ENCODE measurements at regions not wholly inside any gene's neighbourhood (a gene's known extent, or its start where the extent isn't known, plus 50 kb on each side); places are given as distances from the start of the nearest gene placed in this dataset.

- no peaks in the 10 kb centered on the region for H3K9me3 Mint-ChIP-seq
- DNase-seq, result no peak
- H3K4me3 Mint-ChIP-seq, result no peak overlapping the region
- H3K27me3 Mint-ChIP-seq (ENCODE audit: low read depth, poor library complexity), result peaks cover 21% of the 10 kb centered on the region
- no peak overlapping the region for H3K27ac Mint-ChIP-seq
- H3K36me3 Mint-ChIP-seq (ENCODE audit: low read depth), result no peaks in the 10 kb centered on the region
- peaks cover 5% of the 10 kb centered on the region for H3K4me1 Mint-ChIP-seq
- no peak for TF ChIP-seq CTCF (IDR thresholded peaks at IDR 0.05)
These were observed 705.1 kb downstream of the MED13L start for GRCh38 chr12:115572440-115572839.

GRCh38 chr12:115571446-115571845 is 706.0 kb downstream of the MED13L start:
- Mint-ChIP-seq H3K36me3 (ENCODE audit: low read depth) (no peaks in the 10 kb centered on the region), H3K4me3 (no peak overlapping the region), H3K9me3 (no peaks in the 10 kb centered on the region), H3K27ac (no peak overlapping the region), H3K27me3 (ENCODE audit: low read depth, poor library complexity) (peaks cover 21% of the 10 kb centered on the region), H3K4me1 (peaks cover 3% of the 10 kb centered on the region)
- TF ChIP-seq CTCF (IDR thresholded peaks at IDR 0.05), result no peak
- no peak for DNase-seq

- Mint-ChIP-seq H3K9me3 (no peaks in the 10 kb centered on the region), H3K36me3 (ENCODE audit: low read depth) (no peaks in the 10 kb centered on the region), H3K27ac (no peak overlapping the region), H3K27me3 (ENCODE audit: low read depth, poor library complexity) (peaks cover 20% of the 10 kb centered on the region), H3K4me1 (no peaks in the 10 kb centered on the region), H3K4me3 (no peak overlapping the region)
- no peak for DNase-seq
- no peak for TF ChIP-seq CTCF (IDR thresholded peaks at IDR 0.05)
These were observed 706.5 kb downstream of the MED13L start for GRCh38 chr12:115571027-115571426.

- no peak overlapping the region for H3K27ac Mint-ChIP-seq
- no peak overlapping the region for H3K4me3 Mint-ChIP-seq
- no peaks in the 10 kb centered on the region for H3K36me3 Mint-ChIP-seq (ENCODE audit: low read depth)
- TF ChIP-seq CTCF (IDR thresholded peaks at IDR 0.05), result no peak
- H3K9me3 Mint-ChIP-seq, result no peaks in the 10 kb centered on the region
- peaks cover 14% of the 10 kb centered on the region for H3K27me3 Mint-ChIP-seq (ENCODE audit: low read depth, poor library complexity)
- no peak for DNase-seq
- H3K4me1 Mint-ChIP-seq, result peaks cover 1% of the 10 kb centered on the region
These were observed 707.3 kb downstream of the MED13L start for GRCh38 chr12:115570069-115570777.

DNA sequence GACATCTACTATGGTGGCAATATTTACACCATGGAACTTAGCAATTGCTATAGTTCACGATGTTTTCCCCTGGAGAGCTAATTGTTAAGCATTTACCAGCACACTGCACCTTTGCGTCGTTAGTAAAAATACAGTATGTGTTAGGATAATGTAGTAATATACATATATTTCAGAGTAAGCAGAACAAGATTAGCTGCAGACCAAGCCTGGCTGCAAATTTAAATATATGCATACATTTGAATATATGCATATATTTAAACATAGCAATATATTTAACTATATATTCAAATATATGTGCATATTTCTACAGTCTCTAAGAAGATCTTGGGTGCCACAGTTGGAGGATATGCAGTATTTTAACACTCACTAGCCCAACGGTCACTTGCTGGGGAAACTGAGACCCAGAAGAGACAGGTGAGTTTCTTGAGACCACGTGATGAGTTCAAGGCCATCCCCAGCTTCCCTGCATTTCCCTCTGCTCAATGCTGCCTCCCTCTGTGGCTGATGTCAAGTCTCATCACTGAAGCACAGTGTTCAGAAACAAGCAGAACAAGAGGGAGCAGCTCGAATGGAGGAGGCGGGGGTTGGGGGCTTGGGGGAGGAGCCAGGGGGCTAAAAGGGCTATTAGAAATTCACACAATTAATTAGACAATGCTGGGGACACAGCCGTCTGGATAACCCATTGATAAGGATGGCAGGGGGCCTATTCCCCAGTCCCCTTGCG is 708.0 kb downstream of the MED13L start:
- TF ChIP-seq CTCF (IDR thresholded peaks at IDR 0.05), result no peak

More for the DNA sequence above, 708.0 kb downstream of the MED13L start:
- peaks cover 14% of the 10 kb centered on the region for H3K27me3 Mint-ChIP-seq (ENCODE audit: low read depth, poor library complexity)
- H3K27ac Mint-ChIP-seq, result no peak overlapping the region
- H3K36me3 Mint-ChIP-seq (ENCODE audit: low read depth), result no peaks in the 10 kb centered on the region
- no peak for DNase-seq
- H3K9me3 Mint-ChIP-seq, result no peaks in the 10 kb centered on the region
- peaks cover 6% of the 10 kb centered on the region for H3K4me1 Mint-ChIP-seq
- H3K4me3 Mint-ChIP-seq, result no peak overlapping the region

All from nephron progenitor cell (in vitro differentiated cells).